ENCODE measurements at regions not wholly inside any gene's neighbourhood (a gene's known extent, or its start where the extent isn't known, plus 50 kb on each side); places are given as distances from the start of the nearest gene placed in this dataset.

DNA sequence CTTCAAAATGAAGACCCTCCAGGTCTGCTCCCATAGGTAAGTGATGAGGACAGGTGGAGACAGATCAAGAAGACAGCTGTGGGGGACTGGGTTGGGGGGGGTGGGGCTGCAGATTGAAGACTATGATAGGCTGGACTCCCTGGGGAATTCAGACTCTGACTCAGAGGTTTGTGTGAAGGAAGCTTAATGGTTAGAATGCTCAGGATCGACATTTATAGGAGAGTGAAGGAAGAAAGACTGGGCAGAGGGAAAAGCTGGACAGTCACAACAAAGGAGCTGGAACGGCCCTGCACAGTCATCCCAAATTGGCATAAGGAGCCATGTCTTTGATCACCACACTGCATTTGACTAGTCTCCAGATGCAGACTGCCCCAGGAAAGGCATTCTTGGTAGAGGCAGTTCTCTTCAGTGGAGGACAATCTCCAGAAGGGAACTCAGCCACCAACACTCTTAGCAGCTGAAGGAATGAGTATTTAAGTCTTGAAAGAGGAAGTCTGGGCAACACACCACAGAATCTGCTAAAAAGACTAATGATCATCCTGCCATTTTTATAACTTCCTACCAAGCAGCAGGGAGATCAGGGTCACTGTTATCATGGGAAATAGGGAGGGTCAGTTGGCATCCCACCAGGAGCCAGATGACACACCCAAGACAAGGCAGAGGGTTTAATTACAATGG lies 120.0 kb upstream of the ZC3H11B start:
- Histone ChIP-seq H3K9me3 (no peaks in the 10 kb centered on the region), H3K27me3 (ENCODE audit: insufficient read depth) (no peaks in the 10 kb centered on the region), H3F3A (replicated peaks; ENCODE audit: insufficient read depth) (no peaks in the 10 kb centered on the region), H2AFZ (ENCODE audit: low read depth) (no peak overlapping the region), H3K27ac (ENCODE audit: low read depth in 2 of 2, low read length in 1 of 2) (no peak overlapping the region), H3K36me3 (replicated peaks in 1 of 2; ENCODE audit: control insufficient read depth in 1 of 2, insufficient read depth in 2 of 2, low read length in 1 of 2) (no peaks in the 10 kb centered on the region), H3K4me3 (ENCODE audit: low read depth in 2 of 2, low read length in 1 of 2) (no peak overlapping the region), H3K9ac (no peak overlapping the region), H3K4me1 (ENCODE audit: control insufficient read depth in 1 of 2, insufficient read depth in 2 of 2, low read depth in 1 of 2, low read length in 1 of 2) (no peaks in the 10 kb centered on the region), H3K9me2 (no peaks in the 10 kb centered on the region), H3K4me2 (no peak overlapping the region), H3K79me2 (ENCODE audit: insufficient read depth) (no peaks in the 10 kb centered on the region), H4K20me1 (ENCODE audit: insufficient read depth) (no peaks in the 10 kb centered on the region)
- no peak for DNase-seq
- ChIA-PET CTCF (interaction anchor here (0.7 to 1.0 kb wide), 2 partner anchors 80 to 153 kb away, joined by 3 to 4 read pairs; no protein-coding TSS in a partner anchor), POLR2A (no interaction called here)
- no peak for TF ChIP-seq FOXJ3 (CRISPR knock-in tag; IDR thresholded peaks at IDR 0.05)
- TF ChIP-seq RFX5 (IDR thresholded peaks at IDR 0.05; ENCODE audit: low read length) = no peak
- no peak for TF ChIP-seq GATA2 (CRISPR knock-in tag; IDR thresholded peaks at IDR 0.05)
- TF ChIP-seq PBX3 (IDR thresholded peaks at IDR 0.05) = no peak
- no peak for TF ChIP-seq SMC3 (IDR thresholded peaks at IDR 0.05; ENCODE audit: low read depth, low read length)
- TF ChIP-seq JUND (IDR thresholded peaks at IDR 0.05) = no peak
- TF ChIP-seq GABPA (IDR thresholded peaks at IDR 0.05; ENCODE audit: low read depth) = no peak
- no peak for TF ChIP-seq ELF1 (IDR thresholded peaks at IDR 0.05)
- TF ChIP-seq FOXM1 (IDR thresholded peaks at IDR 0.05; ENCODE audit: low read depth) = no peak
- TF ChIP-seq TAF1 (IDR thresholded peaks at IDR 0.05; ENCODE audit: borderline replicate concordance, low read depth, low read length) = no peak
- no peak for TF ChIP-seq RAD21 (IDR thresholded peaks at IDR 0.05; ENCODE audit: low read length)
- TF ChIP-seq, protein P1, sequence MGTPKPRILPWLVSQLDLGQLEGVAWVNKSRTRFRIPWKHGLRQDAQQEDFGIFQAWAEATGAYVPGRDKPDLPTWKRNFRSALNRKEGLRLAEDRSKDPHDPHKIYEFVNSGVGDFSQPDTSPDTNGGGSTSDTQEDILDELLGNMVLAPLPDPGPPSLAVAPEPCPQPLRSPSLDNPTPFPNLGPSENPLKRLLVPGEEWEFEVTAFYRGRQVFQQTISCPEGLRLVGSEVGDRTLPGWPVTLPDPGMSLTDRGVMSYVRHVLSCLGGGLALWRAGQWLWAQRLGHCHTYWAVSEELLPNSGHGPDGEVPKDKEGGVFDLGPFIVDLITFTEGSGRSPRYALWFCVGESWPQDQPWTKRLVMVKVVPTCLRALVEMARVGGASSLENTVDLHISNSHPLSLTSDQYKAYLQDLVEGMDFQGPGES (IDR thresholded peaks at IDR 0.05; ENCODE audit: low read depth, low read length) = no peak
- no peak for TF ChIP-seq YY1 (IDR thresholded peaks at IDR 0.05; ENCODE audit: low read depth)
- TF ChIP-seq TCF12 (IDR thresholded peaks at IDR 0.05) = no peak
- no peak for TF ChIP-seq RCOR1 (IDR thresholded peaks at IDR 0.05; ENCODE audit: low read length)
- TF ChIP-seq EP300 (IDR thresholded peaks at IDR 0.05; ENCODE audit: borderline replicate concordance in 1 of 2, low read depth in 1 of 2, low read length in 1 of 2) = no peak
- no peak for TF ChIP-seq RXRA (IDR thresholded peaks at IDR 0.05; ENCODE audit: borderline replicate concordance, low read depth)
- TF ChIP-seq, protein P2, sequence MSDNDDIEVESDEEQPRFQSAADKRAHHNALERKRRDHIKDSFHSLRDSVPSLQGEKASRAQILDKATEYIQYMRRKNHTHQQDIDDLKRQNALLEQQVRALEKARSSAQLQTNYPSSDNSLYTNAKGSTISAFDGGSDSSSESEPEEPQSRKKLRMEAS (IDR thresholded peaks at IDR 0.05; ENCODE audit: low read depth) = no peak
- 69% methylated on average over 2 of the region's 2 CpGs for WGBS (ENCODE audit: low lambda C conversion rate)

GRCh38 chr1:219731771-219732170 lies 118.9 kb upstream of the ZC3H11B start:
- H4K20me1 ChIP-seq (ENCODE audit: insufficient read depth) = no peaks in the 10 kb centered on the region
- no peak overlapping the region for H3K4me2 ChIP-seq
- H3K27me3 ChIP-seq (ENCODE audit: insufficient read depth) = no peaks in the 10 kb centered on the region
- H3K79me2 ChIP-seq (ENCODE audit: insufficient read depth) = no peaks in the 10 kb centered on the region
- H3K4me1 ChIP-seq (ENCODE audit: control insufficient read depth in 1 of 2, insufficient read depth in 2 of 2, low read depth in 1 of 2, low read length in 1 of 2) = no peaks in the 10 kb centered on the region
- peaks cover 3% of the 10 kb centered on the region for H3K9me3 ChIP-seq
- WGBS (ENCODE audit: low lambda C conversion rate) = 70% methylated on average over 2 of the region's 2 CpGs
- CTCF ChIA-PET = no interaction called here
- H3K36me3 ChIP-seq (replicated peaks in 1 of 2; ENCODE audit: control insufficient read depth in 1 of 2, insufficient read depth in 2 of 2, low read length in 1 of 2) = no peaks in the 10 kb centered on the region
- H3K4me3 ChIP-seq (ENCODE audit: low read depth in 2 of 2, low read length in 1 of 2) = no peak overlapping the region
- H3K9me2 ChIP-seq = no peaks in the 10 kb centered on the region
- no peak for DNase-seq
- no peak overlapping the region for H2AFZ ChIP-seq (ENCODE audit: low read depth)
- POLR2A ChIA-PET = no interaction called here
- H3K9ac ChIP-seq = no peak overlapping the region
- no peak overlapping the region for H3K27ac ChIP-seq (ENCODE audit: low read depth in 2 of 2, low read length in 1 of 2)
- no peaks in the 10 kb centered on the region for H3F3A ChIP-seq (replicated peaks; ENCODE audit: insufficient read depth)
- TF ChIP-seq JUND (IDR thresholded peaks at IDR 0.05) = no peak
- no peak for TF ChIP-seq TCF12 (IDR thresholded peaks at IDR 0.05)
- TF ChIP-seq MXI1 (IDR thresholded peaks at IDR 0.05; ENCODE audit: low read depth, low read length) = no peak
- no peak for TF ChIP-seq TEAD4 (IDR thresholded peaks at IDR 0.05; ENCODE audit: borderline replicate concordance, insufficient read depth)
- TF ChIP-seq MEF2A (IDR thresholded peaks at IDR 0.05; ENCODE audit: borderline replicate concordance, low read depth) = no peak

All from SK-N-SH (cell line).